Gastroesophageal sphincter (tissue), 3 donors: ENCODE measurements at regions not wholly inside any gene's neighbourhood (a gene's known extent, or its start where the extent isn't known, plus 50 kb on each side); places are given as distances from the start of the nearest gene placed in this dataset.

Experiments
- EP300 ChIP-seq: sonication (generic); formaldehyde crosslinking; IDR thresholded peaks from one replicate; pipeline ENCODE4 v1.6.1; 2017; ENCODE audit warnings: antibody characterized with exemption, mild to moderate bottlenecking
- TF ChIP-seq, protein P1 (sequence below), 4 experiments: fragments of 200-600 bp in 2 of 4; fragments of 450-650 bp in 2 of 4; sonication (generic) in 1 of 4; IDR thresholded peaks; one replicate each; pipeline ENCODE4 v1.5.1; 2017 to 2019; ENCODE audit warnings: antibody characterized with exemption in 4 of 4, mild to moderate bottlenecking in 2 of 4, moderate library complexity in 2 of 4

- TF ChIP-seq, protein P1, sequence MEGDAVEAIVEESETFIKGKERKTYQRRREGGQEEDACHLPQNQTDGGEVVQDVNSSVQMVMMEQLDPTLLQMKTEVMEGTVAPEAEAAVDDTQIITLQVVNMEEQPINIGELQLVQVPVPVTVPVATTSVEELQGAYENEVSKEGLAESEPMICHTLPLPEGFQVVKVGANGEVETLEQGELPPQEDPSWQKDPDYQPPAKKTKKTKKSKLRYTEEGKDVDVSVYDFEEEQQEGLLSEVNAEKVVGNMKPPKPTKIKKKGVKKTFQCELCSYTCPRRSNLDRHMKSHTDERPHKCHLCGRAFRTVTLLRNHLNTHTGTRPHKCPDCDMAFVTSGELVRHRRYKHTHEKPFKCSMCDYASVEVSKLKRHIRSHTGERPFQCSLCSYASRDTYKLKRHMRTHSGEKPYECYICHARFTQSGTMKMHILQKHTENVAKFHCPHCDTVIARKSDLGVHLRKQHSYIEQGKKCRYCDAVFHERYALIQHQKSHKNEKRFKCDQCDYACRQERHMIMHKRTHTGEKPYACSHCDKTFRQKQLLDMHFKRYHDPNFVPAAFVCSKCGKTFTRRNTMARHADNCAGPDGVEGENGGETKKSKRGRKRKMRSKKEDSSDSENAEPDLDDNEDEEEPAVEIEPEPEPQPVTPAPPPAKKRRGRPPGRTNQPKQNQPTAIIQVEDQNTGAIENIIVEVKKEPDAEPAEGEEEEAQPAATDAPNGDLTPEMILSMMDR (IDR thresholded peaks at IDR 0.05): no peak
- TF ChIP-seq EP300: no peak
Observed at GRCh38 chr9:1726993-1727759, 288.0 kb upstream of the SMARCA2 start.
